GM21528 (cell line): ENCODE measurements at regions not wholly inside any gene's neighbourhood (a gene's known extent, or its start where the extent isn't known, plus 50 kb on each side); places are given as distances from the start of the nearest gene placed in this dataset.

Experiments
- ATAC-seq: cut with Tn5 transposase; IDR thresholded peaks from one replicate; pipeline ENCODE4 v1.9.1; 2021; ENCODE audit warnings: mild to moderate bottlenecking, moderate library complexity; ENCODE audit not compliant: unreplicated experiment, low FRiP score

DNA sequence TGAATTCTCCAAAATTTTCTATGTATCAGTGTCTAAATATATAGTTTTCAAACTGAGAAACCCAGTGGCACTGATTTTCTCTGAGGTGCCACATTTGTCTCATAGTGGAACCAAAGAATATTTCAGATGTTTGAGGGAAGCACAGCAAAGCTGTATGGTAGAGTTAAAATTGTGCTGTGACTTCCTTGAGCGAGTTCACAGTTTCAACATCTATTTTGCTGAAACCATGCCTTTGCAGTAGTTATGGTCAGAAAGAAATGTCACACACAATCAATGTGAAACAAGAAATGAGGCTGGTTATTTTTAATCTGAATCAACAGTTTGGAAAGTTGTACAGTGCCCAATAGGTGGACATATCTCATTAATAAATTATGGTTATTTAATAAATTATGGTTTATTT is 394.0 kb upstream of the SPTLC3 start:
- ATAC-seq: no peak

- no peak for ATAC-seq
These were observed 391.7 kb upstream of the SPTLC3 start for GRCh38 chr20:12617076-12617475.

GRCh38 chr20:12623870-12624269 is 384.9 kb upstream of the SPTLC3 start:
- ATAC-seq: no peak

DNA sequence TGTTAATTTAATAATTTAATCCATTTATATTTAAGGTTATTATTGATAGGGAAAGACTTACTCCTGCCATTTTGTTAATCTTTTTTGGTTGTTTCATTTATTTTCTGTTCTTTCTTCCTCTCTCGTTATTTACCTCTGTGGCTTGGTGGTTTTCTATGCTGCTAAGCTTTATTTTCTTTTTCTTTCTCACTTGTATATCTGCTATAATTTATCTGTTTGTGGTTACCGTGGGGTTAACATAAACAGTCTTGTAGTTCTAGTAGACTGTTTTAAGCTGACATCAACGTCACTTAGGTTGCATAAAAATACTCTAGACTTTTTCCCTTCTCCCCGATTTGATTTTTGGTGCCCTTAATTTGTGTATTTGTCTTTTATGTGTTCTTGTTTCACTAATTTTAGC is 381.3 kb upstream of the SPTLC3 start:
- ATAC-seq: no peak

DNA sequence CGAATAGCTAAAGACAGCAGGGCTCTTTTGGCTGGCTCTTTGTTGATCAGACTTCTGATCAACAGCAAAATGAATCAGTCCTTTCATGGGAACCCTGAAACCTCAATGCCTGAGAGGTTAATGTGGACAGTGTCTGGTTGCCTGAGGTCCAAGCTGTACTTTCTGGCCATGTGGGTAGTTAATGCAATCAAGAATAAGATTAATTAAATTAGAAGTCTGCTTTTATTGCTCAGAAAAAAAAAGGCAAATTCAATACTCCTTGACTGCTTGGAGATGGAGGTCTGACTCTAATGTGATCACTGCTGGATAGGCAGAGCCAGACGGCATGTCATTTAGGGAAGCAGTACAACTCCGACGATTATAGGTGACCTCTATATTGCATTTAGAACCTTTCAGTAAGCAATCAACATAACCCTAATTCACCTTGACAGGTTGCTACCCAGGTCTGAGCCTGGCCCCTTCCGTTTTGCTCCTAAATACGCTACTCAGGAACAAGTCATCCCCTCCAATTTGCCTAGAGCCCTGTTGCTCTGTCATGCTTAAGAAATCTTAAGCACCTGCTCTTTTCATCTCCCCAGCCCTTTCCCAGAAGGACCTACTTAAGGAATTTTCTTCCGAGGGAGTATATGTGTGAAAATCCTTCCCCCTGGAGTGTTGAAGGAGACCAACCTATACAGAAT is 370.0 kb upstream of the SPTLC3 start:
- no peak for ATAC-seq

- ATAC-seq: no peak
These were observed 368.5 kb upstream of the SPTLC3 start for GRCh38 chr20:12640251-12640650.

DNA sequence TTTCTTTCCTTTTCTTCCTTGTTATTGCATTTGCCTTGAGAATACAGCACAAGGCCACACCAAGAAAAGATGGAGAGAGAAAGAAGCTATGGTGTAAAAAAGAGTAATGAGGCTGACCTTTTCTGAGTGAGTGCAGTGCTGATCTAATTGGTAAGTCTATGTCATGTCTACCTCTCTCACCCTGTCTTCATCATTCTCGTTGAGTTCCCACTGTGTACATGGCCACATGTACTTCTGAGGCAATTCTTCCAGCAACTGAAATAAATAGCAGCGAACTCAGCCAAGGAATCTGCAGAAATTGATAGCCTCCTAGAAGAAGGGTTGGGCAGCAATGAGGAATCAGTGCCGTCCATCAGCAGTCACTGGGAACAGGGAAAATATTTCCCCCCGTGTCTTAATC is 367.2 kb upstream of the SPTLC3 start:
- no peak for ATAC-seq

DNA sequence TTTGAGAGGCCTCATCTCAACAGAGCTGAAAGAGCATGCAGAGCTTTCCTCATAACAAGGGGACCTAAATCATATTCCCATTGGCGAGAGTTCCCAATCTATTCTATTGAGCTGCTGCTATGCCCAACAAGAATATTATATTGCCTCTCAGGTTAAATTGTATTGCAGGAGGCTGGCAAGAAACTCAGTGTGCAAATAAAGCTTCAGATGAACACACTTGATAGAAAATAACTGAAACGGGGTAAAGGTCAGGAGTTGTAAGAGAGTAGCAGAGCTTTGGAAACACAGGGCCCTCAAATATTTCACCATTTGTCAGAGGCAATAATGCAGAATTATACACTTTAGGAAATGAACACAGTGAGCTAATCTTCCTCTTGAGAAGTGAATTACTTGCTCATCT is 364.3 kb upstream of the SPTLC3 start:
- ATAC-seq: no peak

DNA sequence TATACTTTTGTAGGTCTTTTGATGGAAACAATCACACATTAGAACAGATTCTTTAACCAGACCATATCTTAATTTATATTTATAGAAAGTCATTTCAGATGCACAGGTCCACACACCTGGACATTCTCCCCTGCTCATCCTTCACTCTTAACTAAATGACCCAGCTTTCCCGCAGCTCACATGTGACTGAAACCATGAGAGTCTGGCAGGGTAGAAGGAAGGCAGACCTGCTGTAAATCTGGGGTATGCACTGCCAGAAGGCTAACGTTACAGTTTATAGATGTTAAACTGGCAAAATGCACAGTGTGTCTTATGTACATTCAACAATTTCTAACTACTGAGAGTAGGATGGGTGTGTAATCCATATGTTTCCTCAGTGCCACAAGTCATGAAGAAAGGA is 359.5 kb upstream of the SPTLC3 start:
- no peak for ATAC-seq

DNA sequence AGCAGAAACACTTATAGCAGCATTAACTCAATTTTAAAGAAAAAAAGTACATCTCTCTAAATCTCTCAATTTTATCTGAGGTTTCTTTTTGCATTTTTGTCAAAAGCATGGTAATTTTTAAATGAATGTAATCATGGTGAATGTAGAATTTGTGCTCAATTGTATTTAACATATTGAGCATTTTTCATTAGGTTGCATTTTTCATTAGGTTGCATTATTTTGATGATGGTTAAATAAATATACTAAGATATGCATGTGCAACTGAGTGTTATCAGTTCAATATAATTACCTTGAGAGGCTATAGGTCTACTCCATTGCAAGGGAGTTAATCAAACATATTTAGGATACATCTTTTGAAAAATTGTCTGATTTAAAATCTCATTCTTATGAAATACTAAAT is 355.1 kb upstream of the SPTLC3 start:
- no peak for ATAC-seq

GRCh38 chr20:12659942-12660341 is 348.8 kb upstream of the SPTLC3 start:
- no peak for ATAC-seq

- ATAC-seq: no peak
These were observed 347.9 kb upstream of the SPTLC3 start for GRCh38 chr20:12660918-12661317.

- no peak for ATAC-seq
These were observed 338.5 kb upstream of the SPTLC3 start for GRCh38 chr20:12670301-12670700.

- no peak for ATAC-seq
These were observed 335.4 kb upstream of the SPTLC3 start for GRCh38 chr20:12673352-12673751.

GRCh38 chr20:12677925-12678324 is 330.8 kb upstream of the SPTLC3 start:
- no peak for ATAC-seq

DNA sequence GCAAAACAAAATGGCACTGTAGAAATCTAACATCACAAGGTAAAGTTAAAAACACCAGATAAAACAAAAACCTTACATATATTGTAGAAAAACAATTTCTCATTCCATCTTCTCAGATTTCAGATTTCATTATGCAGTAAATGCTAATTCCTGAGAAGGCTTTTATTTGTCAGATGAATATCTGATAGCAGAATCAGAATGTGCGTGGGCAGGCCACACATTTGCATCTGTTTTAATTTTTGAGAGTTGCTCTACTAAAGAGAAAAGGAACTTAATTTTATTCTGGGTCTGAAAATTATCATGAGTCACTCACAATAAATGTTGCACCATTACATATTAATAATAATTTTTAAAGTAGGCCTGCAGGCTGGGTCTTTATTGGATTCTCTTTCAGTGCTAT is 329.3 kb upstream of the SPTLC3 start:
- ATAC-seq: no peak

GRCh38 chr20:12682613-12683012 is 326.2 kb upstream of the SPTLC3 start:
- ATAC-seq: no peak

GRCh38 chr20:12687476-12687875 is 321.3 kb upstream of the SPTLC3 start:
- no peak for ATAC-seq

DNA sequence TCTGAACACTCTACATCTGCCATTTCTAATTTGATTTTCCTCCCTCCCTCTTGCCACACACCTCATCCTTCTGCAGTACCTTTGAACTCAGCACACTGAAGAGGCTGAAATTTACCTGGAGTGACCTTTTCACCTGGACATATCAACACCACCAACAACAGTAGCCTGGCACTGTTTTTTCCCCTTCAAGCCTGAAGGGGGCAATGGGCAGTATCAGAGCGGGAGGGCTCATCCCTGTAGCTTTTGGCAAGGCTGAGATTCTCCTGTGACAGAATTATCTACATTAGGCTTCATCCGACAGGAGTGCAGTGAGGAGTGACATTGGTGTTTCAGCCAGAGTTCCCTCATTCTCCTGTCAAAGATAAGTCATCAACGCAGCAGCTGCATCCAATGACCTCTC is 312.8 kb upstream of the SPTLC3 start:
- no peak for ATAC-seq

- ATAC-seq: no peak
These were observed 310.0 kb upstream of the SPTLC3 start for GRCh38 chr20:12698817-12699216.

DNA sequence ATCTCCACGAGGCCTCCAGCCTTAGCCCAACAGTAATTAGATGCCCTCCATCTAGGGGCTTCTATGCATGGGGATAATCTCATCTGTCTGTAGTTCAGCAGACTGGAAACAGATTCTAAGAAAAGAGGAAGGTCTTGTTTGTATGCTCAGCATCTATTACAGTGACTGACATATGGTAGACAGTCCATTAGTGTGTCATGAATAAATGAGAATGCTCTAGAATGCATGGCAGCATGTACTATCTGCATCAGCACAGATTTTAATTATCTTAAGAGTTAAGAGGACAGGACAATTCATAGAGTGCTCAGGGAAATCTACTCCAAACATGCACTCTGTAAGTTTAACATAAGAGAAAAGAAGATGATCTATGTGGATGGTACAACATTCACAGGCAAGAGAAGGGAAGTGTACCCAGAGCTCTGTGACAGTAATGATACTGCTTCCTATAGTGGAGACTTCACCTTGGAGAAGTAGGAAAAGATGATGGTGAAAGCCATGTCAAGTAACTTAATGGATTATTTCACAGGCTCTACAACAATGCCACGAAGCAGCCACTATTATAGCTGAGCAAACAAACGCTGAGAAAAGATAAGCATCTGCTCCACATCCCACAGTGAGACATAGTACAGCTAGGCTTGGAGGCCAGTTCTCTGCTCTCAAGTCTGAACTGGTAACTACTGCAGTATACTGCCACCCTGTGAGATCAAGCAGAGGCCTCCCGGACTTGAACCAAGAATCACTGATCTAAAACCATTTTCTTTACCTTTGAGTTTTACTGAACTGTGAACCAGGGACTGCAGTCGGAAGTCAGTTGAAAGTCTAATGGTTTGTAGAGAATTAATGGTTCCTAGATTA is 309.2 kb upstream of the SPTLC3 start:
- no peak for ATAC-seq

DNA sequence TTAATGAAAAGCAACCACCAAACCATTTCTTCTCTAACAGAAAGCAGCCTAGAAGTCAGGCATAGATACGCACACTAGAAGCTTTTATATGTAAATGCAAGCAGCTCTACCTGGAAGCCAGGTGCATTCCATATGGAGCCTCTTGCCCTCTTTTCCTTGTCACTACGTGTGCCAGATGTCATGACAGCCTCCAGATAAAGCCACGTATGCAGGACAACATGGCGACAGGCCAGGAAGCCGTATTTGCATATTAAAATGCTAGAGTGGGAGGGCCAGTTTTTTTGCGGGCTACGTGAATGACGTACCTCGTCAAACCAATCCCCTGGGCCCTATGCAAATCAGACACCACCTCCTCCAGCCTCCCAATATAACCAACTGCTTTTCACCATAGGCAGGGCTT is 308.1 kb upstream of the SPTLC3 start:
- no peak for ATAC-seq
